Thoracic aorta (tissue), 2 donors: ENCODE measurements at regions not wholly inside any gene's neighbourhood (a gene's known extent, or its start where the extent isn't known, plus 50 kb on each side); places are given as distances from the start of the nearest gene placed in this dataset.

ENCODE experiments used
- ATAC-seq: fragments of 150-250 bp; one replicate; pipeline ENCODE4 v1.8.0; 2017; ENCODE audit warnings: low read depth; ENCODE audit not compliant: insufficient number of reproducible peaks, low FRiP score
- DNase-seq: peaks from one replicate; pipeline ENCODE4 v3.0.0-alpha.2; 2020; ENCODE audit warnings: low spot score
- H3K27ac ChIP-seq, 2 donors: fragments of 200-600 bp; sonication (generic); 1 replicate in 1 of 2; 2 replicates in 1 of 2; pipeline ENCODE4 v1.5.1; 2016; ENCODE audit warnings: mild to moderate bottlenecking in 2 of 2, moderate library complexity in 2 of 2
- H3K27me3 ChIP-seq: fragments of 200-600 bp; sonication (generic); replicated peaks from 2 replicates; pipeline ENCODE4 v1.6.0; 2016; ENCODE audit warnings: mild to moderate bottlenecking; ENCODE audit not compliant: insufficient read depth
- H3K36me3 ChIP-seq: fragments of 200-600 bp; sonication (generic); one replicate; pipeline ENCODE4 v1.5.1; 2016
- H3K4me1 ChIP-seq, 2 donors: fragments of 200-600 bp; sonication (generic); 1 replicate in 1 of 2; 2 replicates in 1 of 2; pipeline versions ENCODE4 v1.5.1 to v1.6.0; 2016; ENCODE audit warnings: low read depth in 2 of 2, mild to moderate bottlenecking in 1 of 2; ENCODE audit not compliant: control insufficient read depth in 1 of 2
- H3K4me3 ChIP-seq: fragments of 200-600 bp; sonication (generic); 2 replicates; pipeline ENCODE4 v1.5.1; 2016; ENCODE audit warnings: mild to moderate bottlenecking
- H3K9me3 ChIP-seq: fragments of 200-600 bp; sonication (generic); 2 replicates; pipeline ENCODE4 v1.5.1; 2016
- TF ChIP-seq, protein P1 (sequence below): fragments of 200-600 bp; sonication (generic); IDR thresholded peaks from one replicate; pipeline ENCODE4 v1.5.1; 2019; ENCODE audit warnings: antibody characterized with exemption

DNA sequence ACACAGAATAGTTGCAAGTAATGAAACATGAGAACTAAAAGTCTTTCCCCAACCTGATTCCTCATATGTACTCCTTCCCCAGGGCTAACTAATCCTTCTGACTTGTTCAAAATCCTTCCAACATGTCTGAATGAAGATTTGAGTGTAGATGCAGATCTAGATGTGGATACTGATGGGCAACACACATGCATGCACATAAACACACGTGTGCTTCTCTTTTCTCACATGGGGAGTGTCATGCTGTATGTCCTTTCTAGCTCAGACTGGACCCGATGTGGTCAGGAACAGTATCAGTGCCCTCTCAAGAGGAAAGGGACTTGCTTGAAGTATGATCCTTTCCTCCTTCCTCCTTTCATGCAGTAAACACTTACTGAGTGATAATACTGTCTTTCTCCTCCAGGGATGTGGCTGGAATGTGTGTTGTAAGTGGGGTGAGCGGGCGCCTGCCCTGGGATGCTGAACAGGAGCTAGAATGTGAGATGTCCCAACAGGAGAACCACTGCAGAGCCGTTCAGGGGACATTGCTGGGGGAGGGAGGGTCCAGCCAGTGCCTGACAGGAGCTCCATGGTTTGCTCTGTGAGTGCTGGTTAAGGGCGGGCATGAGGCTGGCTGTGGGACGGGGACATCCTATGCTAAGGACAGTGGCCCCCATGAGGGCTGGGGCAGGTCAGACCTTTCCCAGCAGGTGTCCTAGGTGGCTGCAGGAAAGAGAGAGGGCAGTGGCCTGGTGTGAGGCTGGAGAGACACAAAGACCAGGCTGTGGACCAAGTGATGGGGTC lies 146.9 kb downstream of the TEX29 start:
- ATAC-seq (no peak), DNase-seq (no peak)
- Histone ChIP-seq H3K4me1 (no peaks in the 10 kb centered on the region), H3K27ac (no peak overlapping the region), H3K9me3 (no peaks in the 10 kb centered on the region), H3K27me3 (no peaks in the 10 kb centered on the region), H3K36me3 (no peaks in the 10 kb centered on the region), H3K4me3 (no peak overlapping the region)
- TF ChIP-seq, protein P1, sequence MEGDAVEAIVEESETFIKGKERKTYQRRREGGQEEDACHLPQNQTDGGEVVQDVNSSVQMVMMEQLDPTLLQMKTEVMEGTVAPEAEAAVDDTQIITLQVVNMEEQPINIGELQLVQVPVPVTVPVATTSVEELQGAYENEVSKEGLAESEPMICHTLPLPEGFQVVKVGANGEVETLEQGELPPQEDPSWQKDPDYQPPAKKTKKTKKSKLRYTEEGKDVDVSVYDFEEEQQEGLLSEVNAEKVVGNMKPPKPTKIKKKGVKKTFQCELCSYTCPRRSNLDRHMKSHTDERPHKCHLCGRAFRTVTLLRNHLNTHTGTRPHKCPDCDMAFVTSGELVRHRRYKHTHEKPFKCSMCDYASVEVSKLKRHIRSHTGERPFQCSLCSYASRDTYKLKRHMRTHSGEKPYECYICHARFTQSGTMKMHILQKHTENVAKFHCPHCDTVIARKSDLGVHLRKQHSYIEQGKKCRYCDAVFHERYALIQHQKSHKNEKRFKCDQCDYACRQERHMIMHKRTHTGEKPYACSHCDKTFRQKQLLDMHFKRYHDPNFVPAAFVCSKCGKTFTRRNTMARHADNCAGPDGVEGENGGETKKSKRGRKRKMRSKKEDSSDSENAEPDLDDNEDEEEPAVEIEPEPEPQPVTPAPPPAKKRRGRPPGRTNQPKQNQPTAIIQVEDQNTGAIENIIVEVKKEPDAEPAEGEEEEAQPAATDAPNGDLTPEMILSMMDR: no peak

DNA sequence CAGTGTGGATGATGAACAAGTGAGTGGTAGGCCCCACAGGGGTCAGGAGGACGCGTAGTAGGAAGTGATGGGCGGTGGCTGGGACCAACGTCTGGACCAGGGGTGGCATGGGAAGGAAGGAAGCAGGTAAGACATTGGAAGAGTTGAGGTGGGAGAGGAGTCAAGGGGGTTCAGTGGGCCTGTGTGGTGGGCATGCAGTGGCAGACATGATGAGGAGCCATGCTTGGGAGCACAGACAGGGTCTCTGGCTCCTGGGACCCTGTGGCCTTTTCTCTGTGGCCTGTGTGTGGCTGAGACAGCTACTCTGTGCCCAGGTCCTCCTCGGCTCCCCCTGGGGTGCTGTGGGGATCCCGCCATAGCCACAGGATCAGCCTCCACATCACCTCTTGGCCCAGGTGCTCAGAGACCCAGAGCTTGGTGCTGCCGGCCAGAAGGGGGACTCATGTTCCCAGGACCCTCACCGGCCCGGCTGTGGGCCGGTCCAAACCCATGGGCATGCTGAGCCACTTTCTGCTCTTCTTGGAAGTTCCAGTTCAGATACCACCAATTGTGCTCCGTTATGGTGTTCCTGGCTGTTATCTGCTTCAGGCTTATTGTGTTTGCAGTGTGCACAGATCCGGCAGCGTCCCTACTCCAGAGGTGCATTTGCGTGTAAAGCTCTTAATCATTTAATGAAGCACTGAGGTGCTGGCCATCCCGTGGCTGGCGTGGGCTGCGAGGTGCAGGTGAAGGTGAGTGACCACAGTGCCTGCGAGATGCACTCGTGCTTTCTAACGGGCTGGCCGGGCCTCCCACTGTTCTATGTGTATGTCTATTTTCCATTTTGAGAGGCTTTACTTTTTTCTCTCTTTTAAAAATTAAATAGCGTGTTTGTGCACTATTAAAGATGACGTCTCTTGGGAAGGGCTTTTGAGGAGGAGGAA lies 147.9 kb downstream of the TEX29 start:
- Histone ChIP-seq H3K36me3 (no peaks in the 10 kb centered on the region), H3K4me3 (no peak overlapping the region), H3K27ac (no peak overlapping the region), H3K9me3 (no peaks in the 10 kb centered on the region), H3K4me1 (no peaks in the 10 kb centered on the region), H3K27me3 (no peaks in the 10 kb centered on the region)
- TF ChIP-seq, protein P1: no peak
- no peak for ATAC-seq
- DNase-seq: no peak

DNA sequence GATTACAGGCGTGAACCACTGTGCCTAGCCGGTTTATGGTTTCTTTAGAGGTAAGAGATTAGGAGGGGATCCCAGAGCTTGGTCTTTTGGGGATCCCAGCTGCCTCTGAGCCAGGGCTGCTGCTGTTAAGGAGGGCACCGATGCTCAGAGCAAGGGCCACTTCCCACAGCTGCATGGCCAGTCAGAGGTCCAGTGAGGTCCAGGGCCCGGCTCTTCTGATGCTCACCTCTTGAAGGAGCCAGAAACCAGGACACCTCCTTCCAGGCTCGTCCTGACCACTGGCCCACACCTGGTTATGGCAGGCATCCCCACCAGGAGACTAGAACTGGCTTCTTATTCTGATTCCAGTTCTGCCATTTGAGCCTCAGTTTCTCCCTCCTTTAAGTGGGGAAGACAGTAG lies 149.0 kb downstream of the TEX29 start:
- ATAC-seq: no peak
- Histone ChIP-seq H3K27ac (no peak overlapping the region), H3K4me1 (no peaks in the 10 kb centered on the region), H3K27me3 (no peaks in the 10 kb centered on the region), H3K4me3 (no peak overlapping the region), H3K9me3 (no peaks in the 10 kb centered on the region), H3K36me3 (no peaks in the 10 kb centered on the region)
- TF ChIP-seq, protein P1: no peak
- DNase-seq: no peak

DNA sequence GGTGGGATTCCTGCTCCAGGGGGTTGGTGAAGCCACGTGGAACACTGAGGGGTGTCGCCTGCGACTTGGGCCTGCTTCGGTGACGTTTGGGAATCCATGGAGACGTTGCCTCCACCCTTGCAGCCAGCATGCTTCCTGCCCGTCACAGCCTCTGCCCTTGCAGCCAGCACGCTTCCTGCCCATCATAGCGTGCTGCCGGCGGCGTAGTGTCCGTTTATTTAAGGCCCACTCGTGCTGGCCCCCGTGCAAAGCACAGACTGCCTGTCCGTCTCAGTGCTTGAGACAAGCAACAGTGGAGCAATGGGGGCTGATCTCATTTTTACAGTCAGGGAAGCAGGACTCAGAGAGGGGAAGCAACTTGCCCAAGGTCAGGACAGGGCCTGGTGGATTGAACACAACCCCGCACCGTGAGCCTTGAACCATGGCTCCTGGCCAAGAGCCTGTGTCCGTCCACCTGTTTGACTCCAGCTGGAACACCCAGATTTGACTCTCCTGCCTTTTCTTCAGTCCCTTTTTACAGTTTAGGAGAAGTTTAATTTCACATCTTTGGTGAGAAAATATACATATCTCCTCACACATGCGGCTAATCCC lies 149.6 kb downstream of the TEX29 start:
- Histone ChIP-seq H3K4me3 (no peak overlapping the region), H3K36me3 (no peaks in the 10 kb centered on the region), H3K27ac (no peak overlapping the region), H3K4me1 (no peaks in the 10 kb centered on the region), H3K9me3 (no peaks in the 10 kb centered on the region), H3K27me3 (no peaks in the 10 kb centered on the region)
- TF ChIP-seq, protein P1: no peak
- ATAC-seq: no peak
- no peak for DNase-seq

DNA sequence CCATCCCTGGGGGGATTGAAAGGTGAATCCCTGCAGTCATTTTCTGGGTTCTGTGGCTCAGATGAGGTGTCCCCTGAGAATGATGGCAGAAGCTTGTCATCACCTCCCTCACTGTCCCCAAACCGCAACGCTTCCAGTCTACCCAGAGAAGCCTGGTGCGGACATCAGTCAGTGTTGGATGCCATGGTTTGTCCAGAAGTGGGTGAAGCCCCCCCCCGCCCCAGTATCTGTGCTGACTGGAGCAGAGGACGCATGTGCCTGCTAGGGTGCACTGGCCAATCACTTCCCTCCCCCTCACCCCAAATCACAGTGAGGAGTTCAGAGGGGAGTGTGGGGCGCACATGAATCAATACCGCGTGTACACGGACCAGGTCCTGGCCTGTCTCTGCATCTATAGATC lies 150.5 kb downstream of the TEX29 start:
- no peaks in the 10 kb centered on the region for H3K27me3 ChIP-seq
- DNase-seq: no peak
- no peak overlapping the region for H3K4me3 ChIP-seq
- ATAC-seq: no peak
- no peak overlapping the region for H3K27ac ChIP-seq
- H3K36me3 ChIP-seq: no peaks in the 10 kb centered on the region
- H3K4me1 ChIP-seq: no peaks in the 10 kb centered on the region
- H3K9me3 ChIP-seq: no peaks in the 10 kb centered on the region
- TF ChIP-seq, protein P1: no peak
